IPS-18c (cell line): ENCODE measurements at regions not wholly inside any gene's neighbourhood (a gene's known extent, or its start where the extent isn't known, plus 50 kb on each side); places are given as distances from the start of the nearest gene placed in this dataset.

ENCODE experiments used
- H3K4me3 ChIP-seq: 2 replicates; pipeline ENCODE4 v1.7.0; 2013; ENCODE audit warnings: low read depth, mild to moderate bottlenecking, low read length, moderate library complexity; ENCODE audit not compliant: insufficient read depth
- H3K9me3 ChIP-seq: one replicate; pipeline ENCODE4 v1.6.1; 2013; ENCODE audit warnings: mild to moderate bottlenecking, low read length, moderate library complexity; ENCODE audit not compliant: control insufficient read depth, insufficient read depth

- Histone ChIP-seq H3K4me3 (no peak overlapping the region), H3K9me3 (no peaks in the 10 kb centered on the region)
Measured at GRCh38 chr16:5668553-5668952, 571.0 kb upstream of the EEF2KMT start.

GRCh38 chr16:5665834-5666233 lies 568.2 kb upstream of the EEF2KMT start:
- no peaks in the 10 kb centered on the region for H3K9me3 ChIP-seq
- no peak overlapping the region for H3K4me3 ChIP-seq

- no peaks in the 10 kb centered on the region for H3K9me3 ChIP-seq
- H3K4me3 ChIP-seq = no peak overlapping the region
Measured at GRCh38 chr16:5653789-5654188, 556.2 kb upstream of the EEF2KMT start.

GRCh38 chr16:5653041-5653440 lies 555.4 kb upstream of the EEF2KMT start:
- Histone ChIP-seq H3K9me3 (no peaks in the 10 kb centered on the region), H3K4me3 (no peak overlapping the region)

- Histone ChIP-seq H3K9me3 (no peaks in the 10 kb centered on the region), H3K4me3 (no peak overlapping the region)
Measured at GRCh38 chr16:5649762-5650743, 552.5 kb upstream of the EEF2KMT start.

GRCh38 chr16:5647051-5647450 lies 549.5 kb upstream of the EEF2KMT start:
- no peaks in the 10 kb centered on the region for H3K9me3 ChIP-seq

GRCh38 chr16:5643855-5644531 lies 546.4 kb upstream of the EEF2KMT start:
- Histone ChIP-seq H3K4me3 (no peak overlapping the region), H3K9me3 (no peaks in the 10 kb centered on the region)

More at GRCh38 chr16:5647051-5647450, 549.5 kb upstream of the EEF2KMT start:
- H3K4me3 ChIP-seq = no peak overlapping the region

- Histone ChIP-seq H3K9me3 (no peaks in the 10 kb centered on the region), H3K4me3 (no peak overlapping the region)
Measured at GRCh38 chr16:5642436-5642835, 544.8 kb upstream of the EEF2KMT start.

GRCh38 chr16:5642011-5642410 lies 544.4 kb upstream of the EEF2KMT start:
- no peaks in the 10 kb centered on the region for H3K9me3 ChIP-seq

GRCh38 chr16:5640883-5641282 lies 543.3 kb upstream of the EEF2KMT start:
- no peak overlapping the region for H3K4me3 ChIP-seq

More at GRCh38 chr16:5642011-5642410, 544.4 kb upstream of the EEF2KMT start:
- H3K4me3 ChIP-seq = no peak overlapping the region

GRCh38 chr16:5639531-5639930 lies 541.9 kb upstream of the EEF2KMT start:
- no peak overlapping the region for H3K4me3 ChIP-seq
- no peaks in the 10 kb centered on the region for H3K9me3 ChIP-seq

More at GRCh38 chr16:5640883-5641282, 543.3 kb upstream of the EEF2KMT start:
- H3K9me3 ChIP-seq = no peaks in the 10 kb centered on the region

- H3K4me3 ChIP-seq = no peak overlapping the region
- H3K9me3 ChIP-seq = no peaks in the 10 kb centered on the region
Measured at GRCh38 chr16:5635331-5635730, 537.7 kb upstream of the EEF2KMT start.

GRCh38 chr16:5634666-5635180 lies 537.1 kb upstream of the EEF2KMT start:
- Histone ChIP-seq H3K9me3 (no peaks in the 10 kb centered on the region), H3K4me3 (no peak overlapping the region)

GRCh38 chr16:5633845-5634440 lies 536.3 kb upstream of the EEF2KMT start:
- no peak overlapping the region for H3K4me3 ChIP-seq
- no peaks in the 10 kb centered on the region for H3K9me3 ChIP-seq

- Histone ChIP-seq H3K9me3 (no peaks in the 10 kb centered on the region), H3K4me3 (no peak overlapping the region)
Measured at GRCh38 chr16:5622234-5622884, 524.8 kb upstream of the EEF2KMT start.

GRCh38 chr16:5621826-5622225 lies 524.2 kb upstream of the EEF2KMT start:
- H3K9me3 ChIP-seq = no peaks in the 10 kb centered on the region
- H3K4me3 ChIP-seq = no peak overlapping the region

- Histone ChIP-seq H3K9me3 (no peaks in the 10 kb centered on the region), H3K4me3 (no peak overlapping the region)
Measured at GRCh38 chr16:5619304-5619703, 521.7 kb upstream of the EEF2KMT start.
